ENCODE measurements at regions not wholly inside any gene's neighbourhood (a gene's known extent, or its start where the extent isn't known, plus 50 kb on each side); places are given as distances from the start of the nearest gene placed in this dataset.
"Not testable (repeated sequence)": the region's sequence is repeated elsewhere in the genome, so short reads cannot be mapped to it uniquely, and the experiment has no call there.

GRCh38 chr5:60435808-60436207 is 264.2 kb downstream of the DEPDC1B start:
- ATAC-seq (ENCODE audit: low FRiP score): no peak
- no peak for DNase-seq (ENCODE audit: low spot score)

GRCh38 chr5:60426189-60426588 is 273.8 kb downstream of the DEPDC1B start:
- ATAC-seq (ENCODE audit: low FRiP score); DNase-seq (ENCODE audit: low spot score): not testable (repeated sequence)

More at GRCh38 chr5:60435808-60436207, 264.2 kb downstream of the DEPDC1B start:
- TF ChIP-seq CTCF (IDR thresholded peaks at IDR 0.05): no peak

GRCh38 chr5:60420773-60421172 is 279.2 kb downstream of the DEPDC1B start:
- not testable (repeated sequence) for DNase-seq (ENCODE audit: low spot score); ATAC-seq (ENCODE audit: low FRiP score)

- ATAC-seq (ENCODE audit: low FRiP score): no peak
- no peak for TF ChIP-seq CTCF (IDR thresholded peaks at IDR 0.05)
- no peak for DNase-seq (ENCODE audit: low spot score)
These were observed 282.3 kb downstream of the DEPDC1B start for GRCh38 chr5:60417500-60418181.

- ATAC-seq (ENCODE audit: low FRiP score): no peak
- no peak for DNase-seq (ENCODE audit: low spot score)
- TF ChIP-seq CTCF (IDR thresholded peaks at IDR 0.05): no peak
These were observed 284.5 kb downstream of the DEPDC1B start for GRCh38 chr5:60415443-60415842.

GRCh38 chr5:60410427-60410826 is 289.5 kb downstream of the DEPDC1B start:
- ATAC-seq (ENCODE audit: low FRiP score): no peak
- TF ChIP-seq CTCF (IDR thresholded peaks at IDR 0.05): no peak

GRCh38 chr5:60404171-60404570 is 295.8 kb downstream of the DEPDC1B start:
- TF ChIP-seq CTCF (IDR thresholded peaks at IDR 0.05): no peak

More at GRCh38 chr5:60410427-60410826, 289.5 kb downstream of the DEPDC1B start:
- no peak for DNase-seq (ENCODE audit: low spot score)

GRCh38 chr5:60403343-60404006 is 296.5 kb downstream of the DEPDC1B start:
- TF ChIP-seq CTCF (IDR thresholded peaks at IDR 0.05): no peak
- no peak for ATAC-seq (ENCODE audit: low FRiP score)

More at GRCh38 chr5:60404171-60404570, 295.8 kb downstream of the DEPDC1B start:
- ATAC-seq (ENCODE audit: low FRiP score) (no peak), DNase-seq (ENCODE audit: low spot score) (no peak)

More at GRCh38 chr5:60403343-60404006, 296.5 kb downstream of the DEPDC1B start:
- no peak for DNase-seq (ENCODE audit: low spot score)

Data from omental fat pad (tissue), 3 donors.